HEK293 (cell line): ENCODE measurements at regions not wholly inside any gene's neighbourhood (a gene's known extent, or its start where the extent isn't known, plus 50 kb on each side); places are given as distances from the start of the nearest gene placed in this dataset.

Experiments used
- CTCF ChIP-seq: fragments of 450-650 bp; formaldehyde crosslinking; IDR thresholded peaks from 2 replicates; pipeline ENCODE4 v1.5.1; 2016; ENCODE audit warnings: missing biosample characterization, missing genetic modification characterization
- GLIS2 ChIP-seq: fragments of 450-650 bp; formaldehyde crosslinking; IDR thresholded peaks from 2 replicates; pipeline ENCODE4 v1.5.1; 2016; ENCODE audit warnings: missing biosample characterization, missing genetic modification characterization
- REPIN1 ChIP-seq: fragments of 450-650 bp; formaldehyde crosslinking; IDR thresholded peaks from 2 replicates; pipeline ENCODE4 v1.5.1; 2017; ENCODE audit warnings: missing biosample characterization, missing genetic modification characterization, low read depth
- REST ChIP-seq: fragments of 450-650 bp; formaldehyde crosslinking; IDR thresholded peaks from 2 replicates; pipeline ENCODE4 v1.5.1; 2016; ENCODE audit warnings: missing biosample characterization, missing genetic modification characterization
- TRIM28 ChIP-seq: IDR thresholded peaks from 2 replicates; pipeline ENCODE4 v1.6.1; 2011; ENCODE audit warnings: low read length, control low read depth, borderline replicate concordance
- ZEB2 ChIP-seq: fragments of 450-650 bp; formaldehyde crosslinking; IDR thresholded peaks from 2 replicates; pipeline ENCODE4 v1.5.1; 2016; ENCODE audit warnings: missing biosample characterization, missing genetic modification characterization
- ZNF114 ChIP-seq: fragments of 450-650 bp; formaldehyde crosslinking; IDR thresholded peaks from 2 replicates; pipeline ENCODE4 v1.5.0; 2017; ENCODE audit warnings: missing biosample characterization, missing genetic modification characterization
- ZNF423 ChIP-seq: fragments of 450-650 bp; formaldehyde crosslinking; IDR thresholded peaks from 2 replicates; pipeline ENCODE4 v1.5.1; 2016; ENCODE audit warnings: missing biosample characterization, missing genetic modification characterization
- ZNF600 ChIP-seq: fragments of 450-650 bp; formaldehyde crosslinking; IDR thresholded peaks from 2 replicates; pipeline ENCODE4 v1.5.1; 2016; ENCODE audit warnings: missing biosample characterization, missing genetic modification characterization
- ZNF629 ChIP-seq: fragments of 450-650 bp; formaldehyde crosslinking; IDR thresholded peaks from 2 replicates; pipeline ENCODE4 v1.5.1; 2017; ENCODE audit warnings: missing biosample characterization, missing genetic modification characterization
- TF ChIP-seq, protein P1 (sequence below): fragments of 450-650 bp; formaldehyde crosslinking; IDR thresholded peaks from 2 replicates; pipeline ENCODE4 v1.5.1; 2016; ENCODE audit warnings: missing biosample characterization, missing genetic modification characterization
- TF ChIP-seq, protein P2 (sequence below): fragments of 450-650 bp; formaldehyde crosslinking; IDR thresholded peaks from 2 replicates; pipeline ENCODE4 v1.5.0; 2017; ENCODE audit warnings: missing biosample characterization, missing genetic modification characterization, borderline replicate concordance
- TF ChIP-seq, protein P3 (sequence below): fragments of 450-650 bp; formaldehyde crosslinking; IDR thresholded peaks from 2 replicates; pipeline ENCODE4 v1.5.1; 2016; ENCODE audit warnings: missing biosample characterization, missing genetic modification characterization, low read depth
- TF ChIP-seq, protein P4 (sequence below): fragments of 450-650 bp; formaldehyde crosslinking; IDR thresholded peaks from 2 replicates; pipeline ENCODE4 v1.5.1; 2016; ENCODE audit warnings: missing biosample characterization, missing genetic modification characterization

DNA sequence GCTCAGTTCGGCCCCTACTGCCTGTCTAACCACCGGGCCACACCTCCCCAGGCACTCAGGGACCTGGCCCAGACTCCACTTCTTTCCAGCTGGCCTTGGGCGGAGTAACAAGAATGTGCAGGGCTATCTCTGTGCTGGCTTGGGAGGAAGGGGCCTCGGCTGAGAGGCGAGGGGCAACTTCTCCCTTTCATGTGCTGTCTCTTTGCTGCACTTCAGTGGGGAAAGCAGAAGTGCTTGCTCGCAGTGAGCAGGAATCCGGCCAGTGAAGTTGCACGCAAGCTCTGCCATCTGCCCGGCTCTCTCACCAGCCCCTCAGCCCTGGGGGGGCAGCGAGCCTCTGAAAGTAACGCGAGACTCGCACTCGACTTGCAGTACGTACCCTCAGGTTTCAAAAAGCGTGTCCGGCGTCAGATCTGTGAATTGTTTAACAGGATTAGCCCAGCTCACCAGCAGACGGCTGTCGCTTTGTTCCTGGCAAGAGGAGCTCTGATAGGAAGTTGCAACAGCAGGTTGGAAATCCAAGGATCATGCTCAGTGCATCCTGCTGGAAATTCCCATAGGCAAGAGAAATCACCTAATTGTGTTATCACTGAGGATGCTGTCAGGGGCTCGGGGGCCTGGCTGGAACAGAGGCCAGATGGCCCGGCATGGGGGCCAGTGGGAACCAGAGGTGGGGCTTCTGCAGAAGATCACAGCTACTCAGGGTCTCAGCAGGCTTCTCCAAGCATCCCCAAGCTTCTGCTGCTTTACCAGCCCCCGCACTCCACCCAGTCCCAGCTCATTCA lies 221.1 kb downstream of the NPHP4 start:
- TF ChIP-seq ZNF629, result no peak
- TF ChIP-seq CTCF (tag by site-specific recombination), result no peak
- TF ChIP-seq GLIS2 (tag by site-specific recombination), result no peak
- TF ChIP-seq, protein P1, sequence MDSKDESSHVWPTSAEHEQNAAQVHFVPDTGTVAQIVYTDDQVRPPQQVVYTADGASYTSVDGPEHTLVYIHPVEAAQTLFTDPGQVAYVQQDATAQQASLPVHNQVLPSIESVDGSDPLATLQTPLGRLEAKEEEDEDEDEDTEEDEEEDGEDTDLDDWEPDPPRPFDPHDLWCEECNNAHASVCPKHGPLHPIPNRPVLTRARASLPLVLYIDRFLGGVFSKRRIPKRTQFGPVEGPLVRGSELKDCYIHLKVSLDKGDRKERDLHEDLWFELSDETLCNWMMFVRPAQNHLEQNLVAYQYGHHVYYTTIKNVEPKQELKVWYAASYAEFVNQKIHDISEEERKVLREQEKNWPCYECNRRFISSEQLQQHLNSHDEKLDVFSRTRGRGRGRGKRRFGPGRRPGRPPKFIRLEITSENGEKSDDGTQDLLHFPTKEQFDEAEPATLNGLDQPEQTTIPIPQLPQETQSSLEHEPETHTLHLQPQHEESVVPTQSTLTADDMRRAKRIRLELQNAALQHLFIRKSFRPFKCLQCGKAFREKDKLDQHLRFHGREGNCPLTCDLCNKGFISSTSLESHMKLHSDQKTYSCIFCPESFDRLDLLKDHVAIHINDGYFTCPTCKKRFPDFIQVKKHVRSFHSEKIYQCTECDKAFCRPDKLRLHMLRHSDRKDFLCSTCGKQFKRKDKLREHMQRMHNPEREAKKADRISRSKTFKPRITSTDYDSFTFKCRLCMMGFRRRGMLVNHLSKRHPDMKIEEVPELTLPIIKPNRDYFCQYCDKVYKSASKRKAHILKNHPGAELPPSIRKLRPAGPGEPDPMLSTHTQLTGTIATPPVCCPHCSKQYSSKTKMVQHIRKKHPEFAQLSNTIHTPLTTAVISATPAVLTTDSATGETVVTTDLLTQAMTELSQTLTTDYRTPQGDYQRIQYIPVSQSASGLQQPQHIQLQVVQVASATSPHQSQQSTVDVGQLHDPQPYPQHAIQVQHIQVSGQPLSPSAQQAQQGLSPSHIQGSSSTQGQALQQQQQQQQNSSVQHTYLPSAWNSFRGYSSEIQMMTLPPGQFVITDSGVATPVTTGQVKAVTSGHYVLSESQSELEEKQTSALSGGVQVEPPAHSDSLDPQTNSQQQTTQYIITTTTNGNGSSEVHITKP, result no peak
- no peak for TF ChIP-seq ZEB2 (tag by site-specific recombination)
- TF ChIP-seq ZNF600 (tag by site-specific recombination), result no peak
- TF ChIP-seq REPIN1 (tag by site-specific recombination), result no peak
- no peak for TF ChIP-seq TRIM28
- TF ChIP-seq ZNF423 (tag by site-specific recombination), result no peak
- TF ChIP-seq ZNF114 (tag by site-specific recombination), result no peak
- TF ChIP-seq REST, result no peak
- TF ChIP-seq, protein P2, sequence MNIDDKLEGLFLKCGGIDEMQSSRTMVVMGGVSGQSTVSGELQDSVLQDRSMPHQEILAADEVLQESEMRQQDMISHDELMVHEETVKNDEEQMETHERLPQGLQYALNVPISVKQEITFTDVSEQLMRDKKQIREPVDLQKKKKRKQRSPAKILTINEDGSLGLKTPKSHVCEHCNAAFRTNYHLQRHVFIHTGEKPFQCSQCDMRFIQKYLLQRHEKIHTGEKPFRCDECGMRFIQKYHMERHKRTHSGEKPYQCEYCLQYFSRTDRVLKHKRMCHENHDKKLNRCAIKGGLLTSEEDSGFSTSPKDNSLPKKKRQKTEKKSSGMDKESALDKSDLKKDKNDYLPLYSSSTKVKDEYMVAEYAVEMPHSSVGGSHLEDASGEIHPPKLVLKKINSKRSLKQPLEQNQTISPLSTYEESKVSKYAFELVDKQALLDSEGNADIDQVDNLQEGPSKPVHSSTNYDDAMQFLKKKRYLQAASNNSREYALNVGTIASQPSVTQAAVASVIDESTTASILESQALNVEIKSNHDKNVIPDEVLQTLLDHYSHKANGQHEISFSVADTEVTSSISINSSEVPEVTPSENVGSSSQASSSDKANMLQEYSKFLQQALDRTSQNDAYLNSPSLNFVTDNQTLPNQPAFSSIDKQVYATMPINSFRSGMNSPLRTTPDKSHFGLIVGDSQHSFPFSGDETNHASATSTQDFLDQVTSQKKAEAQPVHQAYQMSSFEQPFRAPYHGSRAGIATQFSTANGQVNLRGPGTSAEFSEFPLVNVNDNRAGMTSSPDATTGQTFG, result no peak
- TF ChIP-seq, protein P3, sequence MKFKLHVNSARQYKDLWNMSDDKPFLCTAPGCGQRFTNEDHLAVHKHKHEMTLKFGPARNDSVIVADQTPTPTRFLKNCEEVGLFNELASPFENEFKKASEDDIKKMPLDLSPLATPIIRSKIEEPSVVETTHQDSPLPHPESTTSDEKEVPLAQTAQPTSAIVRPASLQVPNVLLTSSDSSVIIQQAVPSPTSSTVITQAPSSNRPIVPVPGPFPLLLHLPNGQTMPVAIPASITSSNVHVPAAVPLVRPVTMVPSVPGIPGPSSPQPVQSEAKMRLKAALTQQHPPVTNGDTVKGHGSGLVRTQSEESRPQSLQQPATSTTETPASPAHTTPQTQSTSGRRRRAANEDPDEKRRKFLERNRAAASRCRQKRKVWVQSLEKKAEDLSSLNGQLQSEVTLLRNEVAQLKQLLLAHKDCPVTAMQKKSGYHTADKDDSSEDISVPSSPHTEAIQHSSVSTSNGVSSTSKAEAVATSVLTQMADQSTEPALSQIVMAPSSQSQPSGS (tag by site-specific recombination), result no peak
- TF ChIP-seq, protein P4, sequence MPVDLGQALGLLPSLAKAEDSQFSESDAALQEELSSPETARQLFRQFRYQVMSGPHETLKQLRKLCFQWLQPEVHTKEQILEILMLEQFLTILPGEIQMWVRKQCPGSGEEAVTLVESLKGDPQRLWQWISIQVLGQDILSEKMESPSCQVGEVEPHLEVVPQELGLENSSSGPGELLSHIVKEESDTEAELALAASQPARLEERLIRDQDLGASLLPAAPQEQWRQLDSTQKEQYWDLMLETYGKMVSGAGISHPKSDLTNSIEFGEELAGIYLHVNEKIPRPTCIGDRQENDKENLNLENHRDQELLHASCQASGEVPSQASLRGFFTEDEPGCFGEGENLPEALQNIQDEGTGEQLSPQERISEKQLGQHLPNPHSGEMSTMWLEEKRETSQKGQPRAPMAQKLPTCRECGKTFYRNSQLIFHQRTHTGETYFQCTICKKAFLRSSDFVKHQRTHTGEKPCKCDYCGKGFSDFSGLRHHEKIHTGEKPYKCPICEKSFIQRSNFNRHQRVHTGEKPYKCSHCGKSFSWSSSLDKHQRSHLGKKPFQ (tag by site-specific recombination), result no peak
